Neural crest cell (in vitro differentiated cells): ENCODE measurements at regions not wholly inside any gene's neighbourhood (a gene's known extent, or its start where the extent isn't known, plus 50 kb on each side); places are given as distances from the start of the nearest gene placed in this dataset.

Experiments used
- DNase-seq: peaks from one replicate; pipeline ENCODE4 v3.0.0; 2021; ENCODE audit warnings: low read depth, mixed read lengths, low spot score
- H3K27ac Mint-ChIP-seq: one replicate; pipeline ENCODE4 v1.8.0; 2021; ENCODE audit warnings: mild to moderate bottlenecking, mixed read lengths; ENCODE audit not compliant: unreplicated experiment
- H3K27me3 Mint-ChIP-seq: 2 replicates; pipeline ENCODE4 v1.8.0; 2021; ENCODE audit warnings: low read depth, mild to moderate bottlenecking, mixed read lengths
- H3K36me3 Mint-ChIP-seq: 2 replicates; pipeline ENCODE4 v1.8.0; 2021; ENCODE audit warnings: low read depth, mild to moderate bottlenecking, mixed read lengths
- H3K4me1 Mint-ChIP-seq: 2 replicates; pipeline ENCODE4 v1.8.0; 2021; ENCODE audit warnings: mixed read lengths
- H3K4me3 Mint-ChIP-seq: one replicate; pipeline ENCODE4 v1.8.0; 2021; ENCODE audit warnings: mild to moderate bottlenecking, mixed read lengths
- H3K9me3 Mint-ChIP-seq: 2 replicates; pipeline ENCODE4 v1.8.0; 2021; ENCODE audit warnings: mixed read lengths
- CTCF ChIP-seq: fragments of 200-600 bp; sonication (generic); conservative IDR thresholded peaks from 2 replicates; pipeline ENCODE4 v1.5.0; 2021; ENCODE audit warnings: antibody characterized with exemption, mild to moderate bottlenecking

GRCh38 chr9:109830545-109830944, 50.5 kb downstream of the PALM2AKAP2 start:
- Mint-ChIP-seq H3K36me3 (no peaks in the 10 kb centered on the region), H3K27me3 (no peaks in the 10 kb centered on the region), H3K9me3 (no peaks in the 10 kb centered on the region), H3K4me3 (no peak overlapping the region), H3K27ac (no peak overlapping the region), H3K4me1 (no peaks in the 10 kb centered on the region)
- DNase-seq = no peak
- no peak for TF ChIP-seq CTCF

- no peak for TF ChIP-seq CTCF
- H3K27me3 Mint-ChIP-seq = no peaks in the 10 kb centered on the region
- H3K4me1 Mint-ChIP-seq = no peaks in the 10 kb centered on the region
- no peaks in the 10 kb centered on the region for H3K36me3 Mint-ChIP-seq
- H3K4me3 Mint-ChIP-seq = no peak overlapping the region
- no peaks in the 10 kb centered on the region for H3K9me3 Mint-ChIP-seq
- peak overlapping the region; percentile 35 for H3K27ac Mint-ChIP-seq
- no peak for DNase-seq
Observed at GRCh38 chr9:109831998-109832658, 52.1 kb downstream of the PALM2AKAP2 start.

- Mint-ChIP-seq H3K9me3 (no peaks in the 10 kb centered on the region), H3K27me3 (no peaks in the 10 kb centered on the region), H3K27ac (no peak overlapping the region), H3K4me1 (no peaks in the 10 kb centered on the region), H3K4me3 (no peak overlapping the region), H3K36me3 (peaks cover 3% of the 10 kb centered on the region)
- no peak for DNase-seq
- no peak for TF ChIP-seq CTCF
Observed at GRCh38 chr9:109834855-109835254, 54.9 kb downstream of the PALM2AKAP2 start.

GRCh38 chr9:109843641-109844040, 63.6 kb downstream of the PALM2AKAP2 start:
- Mint-ChIP-seq H3K27ac (no peak overlapping the region), H3K36me3 (no peaks in the 10 kb centered on the region), H3K4me3 (no peak overlapping the region), H3K9me3 (no peaks in the 10 kb centered on the region), H3K27me3 (no peaks in the 10 kb centered on the region), H3K4me1 (no peaks in the 10 kb centered on the region)
- DNase-seq = no peak
- no peak for TF ChIP-seq CTCF

GRCh38 chr9:109845226-109845625, 65.2 kb downstream of the PALM2AKAP2 start:
- TF ChIP-seq CTCF = no peak
- Mint-ChIP-seq H3K4me1 (no peaks in the 10 kb centered on the region), H3K27ac (no peak overlapping the region), H3K9me3 (no peaks in the 10 kb centered on the region), H3K36me3 (no peaks in the 10 kb centered on the region), H3K27me3 (no peaks in the 10 kb centered on the region), H3K4me3 (no peak overlapping the region)
- DNase-seq = no peak
